ENCODE measurements at regions not wholly inside any gene's neighbourhood (a gene's known extent, or its start where the extent isn't known, plus 50 kb on each side); places are given as distances from the start of the nearest gene placed in this dataset.

GRCh38 chr4:79211490-79211889 is 114.4 kb downstream of the NAA11 start:
- TF ChIP-seq LEF1 (IDR thresholded peaks at IDR 0.05; ENCODE audit: borderline replicate concordance) (no peak), BHLHE40 (IDR thresholded peaks at IDR 0.05; ENCODE audit: borderline replicate concordance) (no peak), ELF4 (IDR thresholded peaks at IDR 0.05) (no peak), FOXA1 (IDR thresholded peaks at IDR 0.05) (no peak), SP1 (IDR thresholded peaks at IDR 0.05) (no peak), CTBP1 (IDR thresholded peaks at IDR 0.05; ENCODE audit: borderline replicate concordance) (no peak), SUZ12 (IDR thresholded peaks at IDR 0.05) (no peak), FOXK2 (IDR thresholded peaks at IDR 0.05) (no peak), PKNOX1 (IDR thresholded peaks at IDR 0.05) (no peak), HDGF (IDR thresholded peaks at IDR 0.05; ENCODE audit: borderline replicate concordance) (no peak)
